Mucosa of gallbladder (tissue), 1 donor: ENCODE measurements at regions not wholly inside any gene's neighbourhood (a gene's known extent, or its start where the extent isn't known, plus 50 kb on each side); places are given as distances from the start of the nearest gene placed in this dataset.
A peak's percentile ranks its signal among the peaks of the same experiment; 100 is the strongest.
"Not testable (repeated sequence)": the region's sequence is repeated elsewhere in the genome, so short reads cannot be mapped to it uniquely, and the experiment has no call there.

ENCODE experiments used
- DNase-seq: peaks from one replicate; pipeline ENCODE4 v3.0.0-alpha.2; 2020; ENCODE audit warnings: low spot score
- donor health status: DM: no; HTN: no; CAD: no.

GRCh38 chr7:28328822-28329660 lies 83.3 kb upstream of the CREB5 start:
- no peak for DNase-seq

DNA sequence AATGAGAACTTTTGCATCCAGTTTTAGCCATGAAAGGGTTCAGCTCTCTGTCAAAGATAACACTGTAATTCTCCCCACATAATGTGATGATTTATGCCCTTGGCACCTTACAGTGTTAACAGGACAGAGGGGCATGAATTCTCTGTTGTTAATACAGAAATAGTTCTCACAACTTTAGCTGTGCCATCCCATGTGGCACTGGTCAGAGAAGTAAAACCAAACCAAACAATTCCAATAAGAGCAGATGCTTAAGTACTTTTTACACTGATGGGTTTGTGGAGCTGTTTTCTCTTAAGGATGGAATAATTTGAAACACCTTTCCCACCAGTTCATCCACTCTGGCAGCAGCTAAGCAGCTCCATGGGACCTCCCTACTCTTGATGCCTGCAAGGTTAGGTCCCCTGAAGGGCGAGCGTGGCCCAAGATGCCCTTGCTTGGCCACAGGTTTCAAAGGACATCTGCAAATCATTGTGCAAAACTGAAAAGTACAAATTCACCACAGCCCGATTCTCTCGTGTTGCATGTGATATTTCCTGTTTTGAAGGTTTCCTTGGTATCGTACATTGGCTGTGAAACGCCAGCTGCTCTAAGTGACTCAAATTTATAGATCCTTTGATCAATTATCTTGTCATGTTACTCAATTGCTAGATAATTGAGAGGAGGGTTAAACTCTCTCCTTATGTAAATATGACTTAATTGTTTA lies 82.5 kb upstream of the CREB5 start:
- DNase-seq: no peak

DNA sequence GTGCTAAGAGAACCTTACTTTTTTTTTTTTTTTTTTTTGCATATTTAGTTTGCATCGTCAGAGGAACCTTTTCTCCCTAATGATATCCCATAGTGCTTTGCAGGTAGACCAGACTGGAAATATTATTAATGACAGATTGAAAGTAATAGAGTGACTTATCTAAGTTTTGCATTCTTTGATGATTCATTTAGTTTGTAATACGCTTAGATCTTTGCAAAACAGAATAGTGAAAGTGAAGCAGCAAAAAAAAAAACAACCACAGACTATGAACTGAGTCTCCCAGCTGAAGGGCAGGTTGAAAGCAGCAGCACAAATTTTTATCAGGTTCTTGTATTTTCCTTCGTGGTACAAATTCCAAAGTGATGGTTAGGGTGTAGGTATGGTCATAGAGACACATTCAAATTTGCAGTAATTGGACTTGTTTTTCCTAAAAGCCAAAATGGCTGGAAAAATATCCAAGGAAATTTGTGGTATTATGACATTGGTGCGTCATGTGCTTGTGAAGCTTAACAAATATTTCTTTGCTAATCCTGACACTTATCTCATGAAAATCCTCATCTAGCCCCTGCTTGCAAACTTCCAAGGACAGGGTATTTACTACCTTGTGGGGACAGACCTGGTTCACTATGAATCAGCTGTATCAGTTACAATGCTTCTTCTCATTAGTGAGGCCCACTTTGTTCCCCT lies 81.8 kb upstream of the CREB5 start:
- no peak for DNase-seq

DNA sequence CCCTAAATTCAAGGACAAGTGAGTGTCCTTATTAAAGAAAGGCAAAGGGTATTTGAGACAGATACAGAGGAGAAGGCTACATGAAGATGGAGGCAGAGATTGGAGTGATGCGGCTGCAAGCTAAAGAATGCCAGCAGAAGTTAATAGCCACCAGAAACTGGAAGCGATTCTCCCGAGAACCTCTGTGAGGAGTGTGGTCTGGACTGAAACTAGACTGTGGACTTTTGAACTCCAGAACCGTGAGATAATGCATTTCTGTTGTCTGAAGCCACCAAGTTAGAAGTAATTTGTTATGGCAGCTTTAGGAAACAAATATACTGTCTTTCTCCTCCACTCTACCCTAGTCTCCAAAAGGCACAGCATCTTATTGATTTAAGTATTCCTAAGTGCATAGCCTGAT lies 80.3 kb upstream of the CREB5 start:
- DNase-seq: no peak

DNA sequence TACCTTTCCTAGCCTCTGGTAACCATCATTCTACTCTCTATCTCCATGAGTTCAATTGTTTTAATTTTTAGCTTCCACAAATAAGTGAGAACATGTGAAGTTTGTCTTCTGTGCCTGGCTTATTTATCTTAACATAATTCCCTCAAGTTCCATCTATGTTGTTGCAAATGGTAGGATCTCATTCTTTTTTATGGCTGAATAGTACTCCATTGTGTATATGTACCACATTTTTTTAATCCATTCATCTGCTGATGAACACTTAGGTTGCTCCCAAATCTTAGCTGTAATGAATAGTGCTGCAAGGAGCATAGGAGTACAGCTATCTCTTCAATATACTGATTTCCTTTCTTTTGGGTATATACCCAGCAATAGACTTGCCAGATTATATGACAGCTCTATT lies 78.8 kb upstream of the CREB5 start:
- DNase-seq: not testable (repeated sequence)

- no peak for DNase-seq
These were observed 75.5 kb upstream of the CREB5 start for GRCh38 chr7:28336806-28337205.

DNA sequence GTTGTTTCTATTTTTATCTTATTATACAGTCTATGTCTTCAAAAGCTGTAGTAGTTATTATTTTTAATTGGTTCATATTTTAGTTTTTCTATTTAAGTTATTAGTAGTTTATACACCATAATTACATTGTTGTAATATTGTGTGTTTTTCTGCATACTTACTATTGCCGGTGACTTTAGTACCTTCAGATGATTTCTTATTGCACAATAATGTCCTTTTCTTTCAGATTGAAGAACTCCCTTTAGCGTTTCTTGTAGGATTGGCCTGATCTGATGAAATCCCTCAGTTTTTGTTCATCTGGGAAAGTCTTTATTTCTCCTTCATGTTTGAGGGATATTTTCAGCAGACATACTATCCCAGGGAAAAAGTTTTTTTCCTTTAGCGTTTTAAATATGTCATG lies 74.3 kb upstream of the CREB5 start:
- no peak for DNase-seq

DNA sequence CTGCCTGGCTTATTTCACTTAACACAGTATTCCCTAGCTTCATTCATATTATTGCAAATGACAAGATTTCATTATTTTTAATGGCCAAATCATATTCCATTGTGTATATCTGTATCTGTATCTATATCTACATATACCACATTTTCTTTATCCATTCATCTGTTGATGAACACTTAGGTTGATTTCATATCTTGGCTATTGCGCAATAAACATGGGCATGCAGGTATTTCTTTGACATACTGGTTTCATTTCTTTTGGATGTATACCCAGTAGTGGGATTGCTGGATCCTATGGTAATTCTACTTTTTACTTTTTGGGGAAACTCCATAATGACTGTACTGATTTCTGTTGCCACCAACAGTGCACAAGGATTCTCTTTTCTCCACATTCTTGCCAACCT lies 68.9 kb upstream of the CREB5 start:
- DNase-seq: no peak

GRCh38 chr7:28346256-28346655 lies 66.1 kb upstream of the CREB5 start:
- DNase-seq: no peak

- DNase-seq: no peak
These were observed 65.5 kb upstream of the CREB5 start for GRCh38 chr7:28346676-28347363.

- no peak for DNase-seq
These were observed 64.6 kb upstream of the CREB5 start for GRCh38 chr7:28347475-28348318.

DNA sequence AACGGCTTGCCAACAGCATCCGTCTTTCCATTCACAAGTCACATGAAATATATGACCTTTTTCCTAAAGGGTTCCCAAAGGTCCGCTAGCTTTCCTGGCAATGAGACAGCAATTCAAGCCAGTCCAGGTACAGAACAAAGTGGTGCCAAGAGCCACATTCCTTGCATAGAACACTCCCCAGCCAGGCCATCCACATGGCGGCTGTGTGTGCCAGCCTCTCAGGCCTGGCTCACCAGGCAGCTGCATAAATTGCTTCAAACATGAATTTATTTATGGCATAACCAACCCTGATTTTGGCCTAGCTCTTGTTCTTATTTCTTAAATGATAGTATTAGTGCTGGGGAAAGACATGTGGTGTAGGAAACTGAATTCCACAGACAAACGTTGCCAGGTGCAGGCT lies 63.7 kb upstream of the CREB5 start:
- peak; percentile 79 for DNase-seq

GRCh38 chr7:28349637-28350036 lies 62.7 kb upstream of the CREB5 start:
- DNase-seq: no peak

DNA sequence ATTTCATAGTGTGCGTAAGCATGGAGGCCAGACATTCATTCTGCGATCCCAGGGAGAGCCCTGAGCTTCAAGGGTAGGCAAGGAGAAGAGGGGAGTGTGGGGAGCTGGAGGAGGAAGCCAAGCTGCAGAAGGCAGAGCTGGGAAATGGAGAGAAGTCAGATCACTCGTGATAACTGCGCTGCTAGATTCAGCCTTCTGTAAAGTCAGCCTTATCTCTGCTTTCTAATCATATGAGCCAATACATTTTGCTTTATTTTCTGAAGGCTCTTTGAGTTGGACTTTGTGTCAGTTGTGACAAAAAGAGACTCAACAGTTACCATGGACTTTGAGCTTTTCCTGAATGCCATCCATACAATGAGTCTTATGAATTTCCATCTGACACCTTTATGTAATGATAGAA lies 61.7 kb upstream of the CREB5 start:
- no peak for DNase-seq

DNA sequence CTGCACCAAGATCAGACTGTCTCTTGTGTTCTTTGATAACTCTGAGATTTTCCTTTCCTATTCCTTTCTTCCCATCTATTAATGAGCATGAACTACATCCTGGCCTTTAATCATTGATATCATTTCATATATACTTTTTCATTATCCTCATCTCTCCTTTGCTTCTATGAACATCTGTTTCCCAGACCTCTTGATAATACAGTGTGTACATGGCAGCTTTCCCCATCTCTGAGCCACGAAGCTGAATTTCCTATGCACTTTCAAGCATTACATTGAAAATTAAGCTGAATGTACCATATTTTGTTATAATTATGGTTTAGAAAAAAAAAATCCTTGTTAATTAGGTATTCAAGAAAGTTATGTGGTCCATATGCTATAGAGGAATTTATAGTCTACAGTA lies 60.9 kb upstream of the CREB5 start:
- DNase-seq: no peak

- no peak for DNase-seq
These were observed 57.5 kb upstream of the CREB5 start for GRCh38 chr7:28354601-28355402.

DNA sequence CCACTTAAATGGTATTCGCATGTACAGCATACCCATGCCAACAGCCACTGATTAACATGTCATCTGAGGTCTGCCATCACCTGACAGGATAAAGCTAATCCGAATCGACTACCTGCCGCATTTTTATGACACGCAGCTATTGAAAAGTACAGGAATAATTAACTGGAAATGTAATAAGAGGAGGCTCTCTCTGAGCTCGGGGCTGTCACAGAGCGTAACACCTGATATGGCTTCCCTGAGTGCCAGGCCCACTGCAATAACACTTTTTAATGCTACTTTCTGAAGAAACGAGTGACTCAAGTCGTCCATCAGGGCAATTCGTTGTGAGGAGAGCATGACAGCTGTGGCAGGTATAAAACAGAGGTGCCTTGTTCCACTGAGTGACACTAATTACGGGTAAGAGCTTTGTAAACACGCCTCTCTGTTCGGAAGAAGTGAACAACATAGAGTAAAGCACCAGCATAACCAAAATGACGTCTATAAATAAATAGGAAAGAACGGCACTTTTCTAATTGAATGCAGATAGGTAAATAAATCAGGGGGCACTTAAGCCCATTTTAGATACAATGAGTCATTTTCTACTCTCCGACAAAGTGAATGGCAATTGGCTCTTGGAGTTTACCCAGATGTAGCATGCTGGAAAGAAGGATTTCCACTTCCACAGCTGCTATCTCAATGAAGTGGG lies 56.5 kb upstream of the CREB5 start:
- DNase-seq: peak; percentile 70

- no peak for DNase-seq
These were observed 55.7 kb upstream of the CREB5 start for GRCh38 chr7:28356619-28357018.

DNA sequence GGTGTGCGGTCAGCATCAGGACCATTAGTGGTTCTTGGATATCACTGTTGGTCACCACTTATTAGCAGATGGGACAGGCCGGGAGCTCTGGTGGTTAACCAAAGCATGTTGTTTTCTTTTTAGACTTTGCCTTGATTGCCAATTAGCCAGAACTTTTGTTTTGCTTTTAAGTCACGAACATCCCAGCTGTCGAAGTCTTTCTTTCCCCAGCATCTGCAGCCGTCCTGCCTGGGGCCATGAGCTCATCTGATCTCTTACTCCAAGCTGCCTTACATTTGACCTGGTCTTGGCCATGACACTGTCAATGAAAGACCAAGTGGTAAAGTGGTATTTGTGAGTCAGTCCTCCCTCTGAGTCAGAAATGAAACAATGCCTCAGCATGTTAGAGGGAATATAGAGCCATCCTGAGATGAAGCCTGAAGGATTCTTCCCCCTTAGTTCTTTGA lies 53.9 kb upstream of the CREB5 start:
- no peak for DNase-seq

GRCh38 chr7:28360739-28361138 lies 51.6 kb upstream of the CREB5 start:
- no peak for DNase-seq
